ENCODE measurements at regions not wholly inside any gene's neighbourhood (a gene's known extent, or its start where the extent isn't known, plus 50 kb on each side); places are given as distances from the start of the nearest gene placed in this dataset.

DNA sequence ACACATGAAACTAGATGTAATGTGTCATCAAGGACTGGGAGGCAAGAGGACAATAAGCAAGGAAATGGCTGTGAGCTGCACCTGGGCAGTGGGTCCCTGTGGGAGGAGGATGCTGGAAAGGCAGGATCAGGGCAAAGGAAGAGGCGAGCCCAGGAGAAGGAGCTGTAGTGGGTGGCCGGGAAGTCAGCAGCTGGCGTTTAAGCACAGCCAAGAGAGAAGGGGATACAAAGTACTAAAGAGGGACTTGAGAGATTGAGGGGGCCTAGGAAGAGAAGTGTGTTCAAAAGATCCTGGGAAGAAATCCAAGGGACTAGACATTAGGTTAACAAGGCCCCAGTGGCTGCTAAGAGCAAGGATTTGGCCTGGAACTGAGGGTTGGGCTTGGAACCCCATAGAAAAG, 188.5 kb upstream of the SLC24A5 start (continued):
- TF ChIP-seq, protein P1, sequence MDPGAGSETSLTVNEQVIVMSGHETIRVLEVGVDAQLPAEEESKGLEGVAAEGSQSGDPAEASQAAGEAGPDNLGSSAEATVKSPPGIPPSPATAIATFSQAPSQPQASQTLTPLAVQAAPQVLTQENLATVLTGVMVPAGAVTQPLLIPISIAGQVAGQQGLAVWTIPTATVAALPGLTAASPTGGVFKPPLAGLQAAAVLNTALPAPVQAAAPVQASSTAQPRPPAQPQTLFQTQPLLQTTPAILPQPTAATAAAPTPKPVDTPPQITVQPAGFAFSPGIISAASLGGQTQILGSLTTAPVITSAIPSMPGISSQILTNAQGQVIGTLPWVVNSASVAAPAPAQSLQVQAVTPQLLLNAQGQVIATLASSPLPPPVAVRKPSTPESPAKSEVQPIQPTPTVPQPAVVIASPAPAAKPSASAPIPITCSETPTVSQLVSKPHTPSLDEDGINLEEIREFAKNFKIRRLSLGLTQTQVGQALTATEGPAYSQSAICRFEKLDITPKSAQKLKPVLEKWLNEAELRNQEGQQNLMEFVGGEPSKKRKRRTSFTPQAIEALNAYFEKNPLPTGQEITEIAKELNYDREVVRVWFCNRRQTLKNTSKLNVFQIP (CRISPR knock-in tag; IDR thresholded peaks at IDR 0.05; ENCODE audit: borderline replicate concordance, low read depth): no peak
- no peak for TF ChIP-seq ZNF70 (CRISPR knock-in tag; IDR thresholded peaks at IDR 0.05)
- no peak for TF ChIP-seq ARNTL (CRISPR knock-in tag; IDR thresholded peaks at IDR 0.05; ENCODE audit: borderline replicate concordance, low read depth)
- TF ChIP-seq CSDC2 (CRISPR knock-in tag; IDR thresholded peaks at IDR 0.05): no peak
- TF ChIP-seq ZC3H10 (CRISPR knock-in tag; IDR thresholded peaks at IDR 0.05): no peak
- TF ChIP-seq ZNF8 (CRISPR knock-in tag; IDR thresholded peaks at IDR 0.05): no peak

DNA sequence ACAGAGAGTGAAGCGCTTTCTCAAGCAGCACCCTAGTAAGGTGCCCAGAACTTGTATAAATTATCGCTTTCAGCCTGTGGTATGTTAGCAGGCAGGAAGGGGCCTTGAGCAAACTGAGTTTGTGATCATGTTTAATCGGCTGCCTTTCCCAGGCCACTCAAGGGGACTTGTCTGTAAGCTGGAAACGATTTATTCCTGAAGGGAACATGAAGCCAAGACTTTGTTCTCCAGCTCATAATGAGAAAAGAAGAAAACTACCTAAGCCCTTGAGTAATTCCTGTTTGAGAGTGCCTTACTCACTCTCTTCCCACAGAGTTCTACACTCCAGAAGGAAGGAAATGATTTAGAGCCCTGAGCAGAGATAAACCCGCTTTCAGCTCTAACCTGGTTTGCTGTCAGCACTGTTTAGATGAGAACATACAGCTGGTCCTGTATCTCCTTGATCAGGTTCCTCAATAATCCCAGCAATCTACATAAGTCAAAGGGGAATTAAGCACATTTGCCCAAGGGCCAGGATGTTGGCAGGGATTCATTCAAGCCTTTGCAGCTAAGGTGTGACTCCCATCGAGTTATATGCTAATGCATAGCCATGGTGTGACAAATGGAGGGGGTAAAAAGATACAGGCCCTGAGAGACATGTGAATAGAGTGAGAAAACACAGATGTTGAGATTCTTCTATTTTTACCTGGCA, 187.7 kb upstream of the SLC24A5 start:
- ATAC-seq: no peak
- TF ChIP-seq, protein P1 (CRISPR knock-in tag; IDR thresholded peaks at IDR 0.05; ENCODE audit: borderline replicate concordance, low read depth): no peak
- TF ChIP-seq GLIS3 (CRISPR knock-in tag; IDR thresholded peaks at IDR 0.05) (no peak), ARNTL (CRISPR knock-in tag; IDR thresholded peaks at IDR 0.05; ENCODE audit: borderline replicate concordance, low read depth) (no peak), ZNF565 (CRISPR knock-in tag; conservative IDR thresholded peaks at IDR 0.05; ENCODE audit: low read depth) (no peak), ISL1 (CRISPR knock-in tag; IDR thresholded peaks at IDR 0.05) (no peak), ZNF8 (CRISPR knock-in tag; IDR thresholded peaks at IDR 0.05) (no peak)

DNA sequence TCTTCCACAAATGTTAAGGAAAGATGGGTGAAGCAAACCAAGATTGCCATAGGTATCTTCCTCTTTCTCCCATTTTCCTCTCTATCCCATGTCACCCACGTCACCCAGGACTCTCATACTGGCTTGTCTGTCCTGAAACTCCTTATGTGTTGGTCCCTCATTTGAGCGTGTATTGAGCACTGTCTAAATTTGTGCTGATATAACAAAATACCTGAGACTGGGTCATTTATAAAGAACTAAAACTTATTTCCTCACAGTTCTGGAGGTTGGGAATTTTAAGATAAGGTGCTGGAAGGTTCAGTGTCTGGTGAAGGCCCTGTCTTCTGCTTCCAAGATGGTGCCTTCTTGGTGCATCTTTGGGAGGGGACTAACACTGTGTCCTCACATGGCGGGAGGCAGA, 186.9 kb upstream of the SLC24A5 start:
- no peak for ATAC-seq
- no peak for TF ChIP-seq PPARA (CRISPR knock-in tag; IDR thresholded peaks at IDR 0.05; ENCODE audit: borderline replicate concordance)
- TF ChIP-seq, protein P1 (CRISPR knock-in tag; IDR thresholded peaks at IDR 0.05; ENCODE audit: borderline replicate concordance, low read depth): no peak
- no peak for TF ChIP-seq ZNF565 (CRISPR knock-in tag; conservative IDR thresholded peaks at IDR 0.05; ENCODE audit: low read depth)
- TF ChIP-seq, protein P2, sequence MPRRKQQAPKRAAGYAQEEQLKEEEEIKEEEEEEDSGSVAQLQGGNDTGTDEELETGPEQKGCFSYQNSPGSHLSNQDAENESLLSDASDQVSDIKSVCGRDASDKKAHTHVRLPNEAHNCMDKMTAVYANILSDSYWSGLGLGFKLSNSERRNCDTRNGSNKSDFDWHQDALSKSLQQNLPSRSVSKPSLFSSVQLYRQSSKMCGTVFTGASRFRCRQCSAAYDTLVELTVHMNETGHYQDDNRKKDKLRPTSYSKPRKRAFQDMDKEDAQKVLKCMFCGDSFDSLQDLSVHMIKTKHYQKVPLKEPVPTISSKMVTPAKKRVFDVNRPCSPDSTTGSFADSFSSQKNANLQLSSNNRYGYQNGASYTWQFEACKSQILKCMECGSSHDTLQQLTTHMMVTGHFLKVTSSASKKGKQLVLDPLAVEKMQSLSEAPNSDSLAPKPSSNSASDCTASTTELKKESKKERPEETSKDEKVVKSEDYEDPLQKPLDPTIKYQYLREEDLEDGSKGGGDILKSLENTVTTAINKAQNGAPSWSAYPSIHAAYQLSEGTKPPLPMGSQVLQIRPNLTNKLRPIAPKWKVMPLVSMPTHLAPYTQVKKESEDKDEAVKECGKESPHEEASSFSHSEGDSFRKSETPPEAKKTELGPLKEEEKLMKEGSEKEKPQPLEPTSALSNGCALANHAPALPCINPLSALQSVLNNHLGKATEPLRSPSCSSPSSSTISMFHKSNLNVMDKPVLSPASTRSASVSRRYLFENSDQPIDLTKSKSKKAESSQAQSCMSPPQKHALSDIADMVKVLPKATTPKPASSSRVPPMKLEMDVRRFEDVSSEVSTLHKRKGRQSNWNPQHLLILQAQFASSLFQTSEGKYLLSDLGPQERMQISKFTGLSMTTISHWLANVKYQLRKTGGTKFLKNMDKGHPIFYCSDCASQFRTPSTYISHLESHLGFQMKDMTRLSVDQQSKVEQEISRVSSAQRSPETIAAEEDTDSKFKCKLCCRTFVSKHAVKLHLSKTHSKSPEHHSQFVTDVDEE (CRISPR knock-in tag; IDR thresholded peaks at IDR 0.05): no peak
- TF ChIP-seq, protein P3, sequence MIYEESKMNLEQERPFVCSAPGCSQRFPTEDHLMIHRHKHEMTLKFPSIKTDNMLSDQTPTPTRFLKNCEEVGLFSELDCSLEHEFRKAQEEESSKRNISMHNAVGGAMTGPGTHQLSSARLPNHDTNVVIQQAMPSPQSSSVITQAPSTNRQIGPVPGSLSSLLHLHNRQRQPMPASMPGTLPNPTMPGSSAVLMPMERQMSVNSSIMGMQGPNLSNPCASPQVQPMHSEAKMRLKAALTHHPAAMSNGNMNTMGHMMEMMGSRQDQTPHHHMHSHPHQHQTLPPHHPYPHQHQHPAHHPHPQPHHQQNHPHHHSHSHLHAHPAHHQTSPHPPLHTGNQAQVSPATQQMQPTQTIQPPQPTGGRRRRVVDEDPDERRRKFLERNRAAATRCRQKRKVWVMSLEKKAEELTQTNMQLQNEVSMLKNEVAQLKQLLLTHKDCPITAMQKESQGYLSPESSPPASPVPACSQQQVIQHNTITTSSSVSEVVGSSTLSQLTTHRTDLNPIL (CRISPR knock-in tag; IDR thresholded peaks at IDR 0.05; ENCODE audit: low read depth): no peak
- TF ChIP-seq OSR1 (CRISPR knock-in tag; IDR thresholded peaks at IDR 0.05): no peak
- no peak for TF ChIP-seq TCF4 (CRISPR knock-in tag; IDR thresholded peaks at IDR 0.05; ENCODE audit: borderline replicate concordance)
- no peak for TF ChIP-seq RARB (CRISPR knock-in tag; IDR thresholded peaks at IDR 0.05)
- TF ChIP-seq ARNTL (CRISPR knock-in tag; IDR thresholded peaks at IDR 0.05; ENCODE audit: borderline replicate concordance, low read depth): no peak
- TF ChIP-seq ZFP3 (CRISPR knock-in tag; IDR thresholded peaks at IDR 0.05): no peak
- TF ChIP-seq CSDC2 (CRISPR knock-in tag; IDR thresholded peaks at IDR 0.05): no peak
- no peak for TF ChIP-seq SNAI2 (CRISPR knock-in tag; IDR thresholded peaks at IDR 0.05)
- TF ChIP-seq ZNF70 (CRISPR knock-in tag; IDR thresholded peaks at IDR 0.05): no peak
- TF ChIP-seq ESRRG (CRISPR knock-in tag; IDR thresholded peaks at IDR 0.05): no peak

DNA sequence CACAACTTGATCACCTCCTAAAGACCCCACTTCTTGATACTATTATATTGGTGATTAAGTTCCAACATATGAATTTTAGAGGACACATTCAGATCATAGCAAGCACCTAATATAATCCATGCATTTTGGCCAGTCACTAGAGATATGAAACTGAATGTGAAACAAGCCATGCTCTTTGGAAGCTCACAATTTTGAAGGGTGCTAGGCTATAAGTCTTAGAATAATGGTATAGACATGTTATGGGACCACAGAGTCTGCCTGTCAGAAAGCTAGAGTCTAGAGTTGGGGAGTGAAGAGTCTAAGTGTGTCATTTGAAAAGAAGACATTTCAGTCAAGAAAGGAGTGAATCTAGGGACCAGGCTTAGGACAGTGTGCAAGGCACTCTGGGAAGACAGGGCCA, 186.4 kb upstream of the SLC24A5 start:
- ATAC-seq: no peak
- TF ChIP-seq TOX (CRISPR knock-in tag; IDR thresholded peaks at IDR 0.05; ENCODE audit: borderline replicate concordance) (no peak), ISL1 (CRISPR knock-in tag; IDR thresholded peaks at IDR 0.05) (no peak), ZNF565 (CRISPR knock-in tag; conservative IDR thresholded peaks at IDR 0.05; ENCODE audit: low read depth) (no peak)
- TF ChIP-seq, protein P1 (CRISPR knock-in tag; IDR thresholded peaks at IDR 0.05; ENCODE audit: borderline replicate concordance, low read depth): no peak
- TF ChIP-seq, protein P2 (CRISPR knock-in tag; IDR thresholded peaks at IDR 0.05): no peak

All from SK-N-SH treated with all-trans-retinoic acid at 6 μM for 48 hours (cell line).